ENCODE measurements at regions not wholly inside any gene's neighbourhood (a gene's known extent, or its start where the extent isn't known, plus 50 kb on each side); places are given as distances from the start of the nearest gene placed in this dataset.

GRCh38 chr2:16249246-16250055 lies 309.1 kb downstream of the MYCN start:
- Mint-ChIP-seq H3K4me3 (ENCODE audit: low read depth) (no peak overlapping the region), H3K9me3 (no peaks in the 10 kb centered on the region), H3K36me3 (ENCODE audit: low read depth) (no peaks in the 10 kb centered on the region), H3K27me3 (ENCODE audit: low read depth) (no peaks in the 10 kb centered on the region), H3K27ac (no peak overlapping the region), H3K4me1 (ENCODE audit: low read depth) (no peaks in the 10 kb centered on the region)
- no peak for DNase-seq (ENCODE audit: low spot score)
- intact Hi-C loops (cut with micrococcal nuclease): no loop called here

GRCh38 chr2:16248571-16249105 lies 308.3 kb downstream of the MYCN start:
- Mint-ChIP-seq H3K36me3 (ENCODE audit: low read depth) (no peaks in the 10 kb centered on the region), H3K4me1 (ENCODE audit: low read depth) (no peaks in the 10 kb centered on the region), H3K4me3 (ENCODE audit: low read depth) (no peak overlapping the region)

GRCh38 chr2:16247326-16248122 lies 307.2 kb downstream of the MYCN start:
- no peak overlapping the region for H3K27ac Mint-ChIP-seq
- no peak overlapping the region for H3K4me3 Mint-ChIP-seq (ENCODE audit: low read depth)
- intact Hi-C loops (cut with micrococcal nuclease): no loop called here
- H3K36me3 Mint-ChIP-seq (ENCODE audit: low read depth): no peaks in the 10 kb centered on the region
- no peaks in the 10 kb centered on the region for H3K9me3 Mint-ChIP-seq
- DNase-seq (ENCODE audit: low spot score): no peak
- no peaks in the 10 kb centered on the region for H3K27me3 Mint-ChIP-seq (ENCODE audit: low read depth)
- H3K4me1 Mint-ChIP-seq (ENCODE audit: low read depth): no peaks in the 10 kb centered on the region

More at GRCh38 chr2:16248571-16249105, 308.3 kb downstream of the MYCN start:
- no peak for DNase-seq (ENCODE audit: low spot score)
- Mint-ChIP-seq H3K27ac (no peak overlapping the region), H3K27me3 (ENCODE audit: low read depth) (no peaks in the 10 kb centered on the region), H3K9me3 (no peaks in the 10 kb centered on the region)
- intact Hi-C loops (cut with micrococcal nuclease): no loop called here

GRCh38 chr2:16246911-16247310 lies 306.6 kb downstream of the MYCN start:
- no peak overlapping the region for H3K4me3 Mint-ChIP-seq (ENCODE audit: low read depth)
- intact Hi-C loops (cut with micrococcal nuclease): no loop called here
- no peaks in the 10 kb centered on the region for H3K27me3 Mint-ChIP-seq (ENCODE audit: low read depth)
- H3K9me3 Mint-ChIP-seq: no peaks in the 10 kb centered on the region
- H3K27ac Mint-ChIP-seq: no peak overlapping the region
- H3K4me1 Mint-ChIP-seq (ENCODE audit: low read depth): no peaks in the 10 kb centered on the region
- no peaks in the 10 kb centered on the region for H3K36me3 Mint-ChIP-seq (ENCODE audit: low read depth)
- DNase-seq (ENCODE audit: low spot score): no peak

GRCh38 chr2:16246281-16246850 lies 306.0 kb downstream of the MYCN start:
- no peaks in the 10 kb centered on the region for H3K27me3 Mint-ChIP-seq (ENCODE audit: low read depth)
- no peaks in the 10 kb centered on the region for H3K36me3 Mint-ChIP-seq (ENCODE audit: low read depth)
- intact Hi-C loops (cut with micrococcal nuclease): no loop called here
- H3K4me1 Mint-ChIP-seq (ENCODE audit: low read depth): no peaks in the 10 kb centered on the region
- no peak for DNase-seq (ENCODE audit: low spot score)
- H3K27ac Mint-ChIP-seq: no peak overlapping the region
- no peaks in the 10 kb centered on the region for H3K9me3 Mint-ChIP-seq
- no peak overlapping the region for H3K4me3 Mint-ChIP-seq (ENCODE audit: low read depth)

GRCh38 chr2:16245481-16246054 lies 305.2 kb downstream of the MYCN start:
- Mint-ChIP-seq H3K4me1 (ENCODE audit: low read depth) (no peaks in the 10 kb centered on the region), H3K36me3 (ENCODE audit: low read depth) (no peaks in the 10 kb centered on the region), H3K27me3 (ENCODE audit: low read depth) (no peaks in the 10 kb centered on the region), H3K27ac (no peak overlapping the region), H3K4me3 (ENCODE audit: low read depth) (no peak overlapping the region), H3K9me3 (no peaks in the 10 kb centered on the region)
- no peak for DNase-seq (ENCODE audit: low spot score)
- intact Hi-C loops (cut with micrococcal nuclease): no loop called here

GRCh38 chr2:16244966-16245320 lies 304.6 kb downstream of the MYCN start:
- intact Hi-C loops (cut with micrococcal nuclease): no loop called here
- no peaks in the 10 kb centered on the region for H3K27me3 Mint-ChIP-seq (ENCODE audit: low read depth)
- no peak for DNase-seq (ENCODE audit: low spot score)
- no peaks in the 10 kb centered on the region for H3K36me3 Mint-ChIP-seq (ENCODE audit: low read depth)
- H3K4me3 Mint-ChIP-seq (ENCODE audit: low read depth): no peak overlapping the region
- H3K4me1 Mint-ChIP-seq (ENCODE audit: low read depth): no peaks in the 10 kb centered on the region
- no peak overlapping the region for H3K27ac Mint-ChIP-seq
- no peaks in the 10 kb centered on the region for H3K9me3 Mint-ChIP-seq

GRCh38 chr2:16244153-16244965 lies 304.0 kb downstream of the MYCN start:
- DNase-seq (ENCODE audit: low spot score): no peak
- H3K27me3 Mint-ChIP-seq (ENCODE audit: low read depth): no peaks in the 10 kb centered on the region
- H3K9me3 Mint-ChIP-seq: no peaks in the 10 kb centered on the region
- intact Hi-C loops (cut with micrococcal nuclease): no loop called here
- H3K27ac Mint-ChIP-seq: no peak overlapping the region
- no peak overlapping the region for H3K4me3 Mint-ChIP-seq (ENCODE audit: low read depth)
- no peaks in the 10 kb centered on the region for H3K36me3 Mint-ChIP-seq (ENCODE audit: low read depth)
- H3K4me1 Mint-ChIP-seq (ENCODE audit: low read depth): no peaks in the 10 kb centered on the region

- intact Hi-C loops (cut with micrococcal nuclease): no loop called here
Observed at GRCh38 chr2:16243411-16243996, 303.2 kb downstream of the MYCN start.

GRCh38 chr2:16242906-16243305 lies 302.6 kb downstream of the MYCN start:
- Mint-ChIP-seq H3K4me1 (ENCODE audit: low read depth) (no peaks in the 10 kb centered on the region), H3K9me3 (no peaks in the 10 kb centered on the region), H3K27ac (no peak overlapping the region), H3K27me3 (ENCODE audit: low read depth) (no peaks in the 10 kb centered on the region), H3K4me3 (ENCODE audit: low read depth) (no peak overlapping the region), H3K36me3 (ENCODE audit: low read depth) (no peaks in the 10 kb centered on the region)
- intact Hi-C loops (cut with micrococcal nuclease): no loop called here
- DNase-seq (ENCODE audit: low spot score): no peak

More at GRCh38 chr2:16243411-16243996, 303.2 kb downstream of the MYCN start:
- Mint-ChIP-seq H3K27ac (no peak overlapping the region), H3K4me3 (ENCODE audit: low read depth) (no peak overlapping the region), H3K36me3 (ENCODE audit: low read depth) (no peaks in the 10 kb centered on the region), H3K27me3 (ENCODE audit: low read depth) (no peaks in the 10 kb centered on the region), H3K9me3 (no peaks in the 10 kb centered on the region), H3K4me1 (ENCODE audit: low read depth) (no peaks in the 10 kb centered on the region)
- DNase-seq (ENCODE audit: low spot score): no peak

GRCh38 chr2:16241166-16242160 lies 301.1 kb downstream of the MYCN start:
- Mint-ChIP-seq H3K36me3 (ENCODE audit: low read depth) (no peaks in the 10 kb centered on the region), H3K4me3 (ENCODE audit: low read depth) (no peak overlapping the region), H3K27ac (no peak overlapping the region), H3K27me3 (ENCODE audit: low read depth) (no peaks in the 10 kb centered on the region), H3K4me1 (ENCODE audit: low read depth) (no peaks in the 10 kb centered on the region), H3K9me3 (no peaks in the 10 kb centered on the region)
- intact Hi-C loops (cut with micrococcal nuclease): no loop called here
- no peak for DNase-seq (ENCODE audit: low spot score)

Measured in activated T-helper 2 cell treated with anti-CD3 and anti-CD28 coated beads, Interferon-gamma antibody, Interleukin-2, Interleukin-4, amounts not matched to agents 10 μg/mL and 5 μg/mL and 100 μg/mL, durations not matched to agents 14 hours and 24 hours and 36 hours (primary cell).